ENCODE measurements at regions not wholly inside any gene's neighbourhood (a gene's known extent, or its start where the extent isn't known, plus 50 kb on each side); places are given as distances from the start of the nearest gene placed in this dataset.
"Not testable (repeated sequence)": the region's sequence is repeated elsewhere in the genome, so short reads cannot be mapped to it uniquely, and the experiment has no call there.

GRCh38 chr10:57168611-57169240, 807.7 kb upstream of the ZWINT start:
- DNase-seq (ENCODE audit: low spot score), result no peak

GRCh38 chr10:57165671-57166070, 804.6 kb upstream of the ZWINT start:
- DNase-seq (ENCODE audit: low spot score), result no peak

GRCh38 chr10:57162231-57162630, 801.2 kb upstream of the ZWINT start:
- DNase-seq (ENCODE audit: low spot score), result no peak

- DNase-seq (ENCODE audit: low spot score), result no peak
Measured at GRCh38 chr10:57161157-57161556, 800.1 kb upstream of the ZWINT start.

DNA sequence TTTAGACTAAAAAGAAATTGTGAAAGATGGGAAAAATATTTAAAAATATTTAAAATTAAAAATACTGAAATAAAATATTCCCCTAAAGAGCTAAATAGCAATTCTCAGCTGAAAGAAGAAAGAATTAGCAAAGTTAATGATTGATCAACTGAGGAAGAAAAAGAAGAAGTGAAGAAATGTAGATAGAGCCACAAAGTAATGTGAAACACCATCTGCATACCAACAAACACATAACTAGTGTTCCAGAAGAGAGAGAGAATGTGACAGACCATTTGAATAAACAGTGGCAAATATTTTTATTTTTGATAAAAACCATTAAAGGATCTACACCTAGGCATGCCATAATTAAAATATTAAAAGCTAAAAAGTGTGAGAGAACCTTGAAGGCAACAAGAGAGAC, 784.5 kb upstream of the ZWINT start:
- no peak for DNase-seq (ENCODE audit: low spot score)

DNA sequence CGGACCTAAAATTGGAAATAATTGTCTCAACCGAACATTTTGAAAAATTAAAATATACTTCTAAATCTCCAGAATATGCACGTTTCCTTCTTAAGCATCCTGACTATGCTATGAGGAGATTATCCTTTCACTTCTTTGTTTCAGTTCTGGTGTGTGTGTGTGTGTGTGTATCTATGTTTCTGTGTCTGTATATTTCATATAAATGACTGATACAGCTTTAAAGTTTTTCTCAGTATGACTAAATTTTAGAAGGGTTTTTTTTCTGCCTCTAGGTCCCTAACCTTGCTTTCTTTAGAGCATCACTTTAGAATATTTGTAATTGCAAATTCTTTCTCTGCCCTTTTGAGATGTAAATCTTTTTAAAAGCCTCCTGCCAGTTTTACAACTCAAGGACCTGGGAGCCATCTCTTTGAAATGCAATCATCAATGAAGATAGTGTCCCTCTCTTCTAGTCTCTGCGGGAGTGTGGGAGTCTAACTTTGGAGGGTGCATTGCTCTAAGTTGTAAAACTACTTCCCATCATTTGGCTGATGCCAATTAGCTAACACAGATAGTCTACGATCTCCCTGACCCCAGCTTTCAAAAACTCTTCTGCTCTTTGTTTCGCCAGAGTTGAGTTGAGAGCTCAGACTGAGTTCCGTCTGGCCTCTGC, 782.0 kb upstream of the ZWINT start:
- no peak for DNase-seq (ENCODE audit: low spot score)

DNA sequence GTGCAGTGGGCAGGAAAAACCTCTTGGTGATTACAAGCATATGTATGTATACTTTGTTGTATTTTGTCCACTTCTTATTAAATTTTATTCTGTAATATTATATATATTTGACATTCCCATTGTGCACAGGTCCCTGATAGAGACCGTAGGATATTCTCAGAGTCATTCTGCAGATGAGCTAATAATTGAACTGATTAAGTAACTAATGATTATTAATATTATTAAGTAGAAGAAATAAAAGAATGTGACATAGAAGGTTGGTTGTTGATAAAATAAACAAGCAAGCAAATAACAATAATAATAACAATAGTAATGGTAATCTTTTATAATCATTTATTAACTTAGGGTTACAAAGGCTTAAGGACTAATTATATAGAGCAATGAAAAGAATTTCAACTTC, 780.6 kb upstream of the ZWINT start:
- DNase-seq (ENCODE audit: low spot score), result no peak

DNA sequence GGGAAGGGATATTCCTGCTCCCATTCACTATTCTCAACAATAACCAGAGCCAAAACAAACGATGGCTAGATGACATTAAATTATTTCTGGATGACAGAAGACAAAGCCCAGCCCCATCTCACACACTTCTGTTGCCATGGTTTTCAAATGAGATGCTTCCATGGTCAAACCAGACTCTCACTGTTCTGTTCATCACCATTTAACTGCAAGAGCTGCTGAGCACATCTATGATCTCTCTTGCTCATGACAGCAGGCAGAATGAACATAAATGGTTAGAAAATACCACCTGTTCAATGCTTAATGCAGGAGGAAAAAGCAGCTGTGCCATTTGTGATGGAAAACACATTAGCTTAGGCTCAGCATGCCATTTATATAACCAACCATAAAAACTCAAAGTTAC, 758.6 kb upstream of the ZWINT start:
- no peak for DNase-seq (ENCODE audit: low spot score)

GRCh38 chr10:57113545-57113944, 752.5 kb upstream of the ZWINT start:
- no peak for DNase-seq (ENCODE audit: low spot score)

- no peak for DNase-seq (ENCODE audit: low spot score)
Measured at GRCh38 chr10:57102236-57102635, 741.2 kb upstream of the ZWINT start.

GRCh38 chr10:57098146-57098545, 737.1 kb upstream of the ZWINT start:
- DNase-seq (ENCODE audit: low spot score), result no peak

GRCh38 chr10:57096044-57096443, 735.0 kb upstream of the ZWINT start:
- DNase-seq (ENCODE audit: low spot score), result no peak

DNA sequence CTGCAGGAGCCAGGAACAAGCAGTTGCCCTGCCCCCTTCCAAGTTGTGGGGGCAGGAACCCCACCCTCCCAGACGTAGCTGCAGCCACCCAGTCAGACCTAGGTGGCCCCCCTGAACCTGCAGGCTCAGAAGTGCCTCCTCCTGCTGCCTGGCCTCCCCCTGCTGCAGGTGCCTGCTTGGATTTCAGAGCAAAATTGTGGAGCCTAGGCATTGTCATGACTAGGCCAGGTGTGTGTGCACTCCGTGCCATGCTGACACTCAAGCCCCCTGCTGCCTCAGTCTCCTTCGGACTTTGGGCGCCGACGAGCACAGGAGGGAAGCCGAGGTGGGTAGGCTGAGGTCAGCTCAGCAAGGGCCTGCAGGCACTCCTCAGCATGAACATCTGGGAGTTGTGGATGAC, 733.9 kb upstream of the ZWINT start:
- no peak for DNase-seq (ENCODE audit: low spot score)

GRCh38 chr10:57094083-57094482, 733.0 kb upstream of the ZWINT start:
- DNase-seq (ENCODE audit: low spot score), result no peak

DNA sequence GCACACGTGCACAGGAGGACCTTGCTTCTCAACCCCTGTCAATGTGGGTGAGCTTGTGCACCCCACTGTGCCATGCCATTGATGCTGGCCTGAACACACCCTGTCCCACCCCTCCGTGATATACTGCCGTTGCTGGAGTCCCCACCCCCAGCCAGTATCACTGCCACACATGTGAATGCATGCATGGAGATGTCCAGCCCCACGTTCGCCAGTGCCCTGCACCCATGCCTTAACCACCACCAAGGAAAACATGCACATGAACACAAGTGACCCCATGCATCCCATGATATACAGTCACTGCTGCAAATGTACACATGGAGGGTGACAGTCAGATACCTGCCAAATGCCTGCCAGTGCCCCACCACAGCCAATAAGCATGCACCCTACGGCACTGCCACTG, 692.5 kb upstream of the ZWINT start:
- DNase-seq (ENCODE audit: low spot score), result no peak

- no peak for DNase-seq (ENCODE audit: low spot score)
Measured at GRCh38 chr10:57049096-57049495, 688.0 kb upstream of the ZWINT start.

GRCh38 chr10:57038531-57038930, 677.5 kb upstream of the ZWINT start:
- DNase-seq (ENCODE audit: low spot score), result no peak

DNA sequence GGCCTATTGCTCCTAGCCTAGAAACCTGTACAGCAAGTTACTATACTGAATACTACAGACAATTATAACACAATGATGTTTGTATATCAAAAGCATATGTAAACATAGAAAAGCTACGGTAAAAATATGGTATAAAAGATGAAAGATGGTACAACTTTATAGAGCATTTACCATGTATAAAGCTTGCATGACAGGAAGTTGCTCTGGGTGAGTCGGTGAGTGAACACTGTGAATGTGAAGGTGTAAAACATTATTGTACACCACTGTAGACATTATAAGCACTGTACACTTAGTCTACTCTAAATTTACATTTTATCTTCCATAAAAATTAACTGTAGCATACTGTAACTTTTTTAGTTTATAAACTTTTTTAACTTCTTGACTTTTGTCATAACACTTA, 674.3 kb upstream of the ZWINT start:
- no peak for DNase-seq (ENCODE audit: low spot score)

DNA sequence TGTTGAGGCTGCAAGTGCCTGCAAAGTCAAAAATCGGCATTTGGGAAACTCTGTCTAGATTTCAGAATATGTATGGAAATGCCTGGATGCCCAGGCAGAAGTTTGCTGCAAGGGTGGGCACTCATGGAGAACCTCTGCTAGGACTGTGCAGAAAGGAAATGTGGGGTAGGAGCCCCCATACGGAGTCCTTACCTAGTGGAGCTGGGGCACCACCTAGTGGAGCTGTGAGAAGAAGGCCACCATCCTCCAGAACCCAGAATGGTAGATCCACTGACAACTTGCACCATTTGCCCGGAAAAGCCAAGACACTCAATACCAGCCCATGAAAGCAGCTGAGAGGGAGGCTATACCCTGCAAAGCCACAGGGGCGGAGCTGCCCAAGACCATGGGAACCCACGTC, 671.2 kb upstream of the ZWINT start:
- DNase-seq (ENCODE audit: low spot score), result not testable (repeated sequence)

GRCh38 chr10:57031346-57031745, 670.3 kb upstream of the ZWINT start:
- no peak for DNase-seq (ENCODE audit: low spot score)

- no peak for DNase-seq (ENCODE audit: low spot score)
Measured at GRCh38 chr10:57026307-57026706, 665.2 kb upstream of the ZWINT start.

GRCh38 chr10:57023626-57024025, 662.6 kb upstream of the ZWINT start:
- DNase-seq (ENCODE audit: low spot score), result no peak

DNA sequence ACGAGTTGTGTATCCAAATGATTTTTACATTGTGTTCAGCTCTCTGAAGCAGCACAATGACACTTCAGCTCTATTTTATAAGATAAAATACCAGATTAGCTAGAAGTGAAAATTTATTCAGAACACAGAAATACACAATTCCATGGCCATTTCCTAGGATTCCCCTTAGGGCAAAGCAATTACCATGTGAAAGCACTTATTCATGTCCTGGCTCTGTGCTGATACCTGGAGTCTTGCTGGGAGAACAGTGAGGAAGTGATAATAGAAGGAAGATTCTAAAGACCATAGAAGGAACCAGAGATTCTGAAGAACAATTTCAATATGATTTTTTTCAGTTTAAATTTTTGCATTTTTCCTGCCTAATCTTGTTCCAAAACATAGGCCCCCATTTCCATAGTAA, 657.4 kb upstream of the ZWINT start:
- no peak for DNase-seq (ENCODE audit: low spot score)

GRCh38 chr10:57017356-57018037, 656.4 kb upstream of the ZWINT start:
- DNase-seq (ENCODE audit: low spot score), result no peak

Measured in globus pallidus (tissue), 1 donor.